DND-41 (cell line): ENCODE measurements at regions not wholly inside any gene's neighbourhood (a gene's known extent, or its start where the extent isn't known, plus 50 kb on each side); places are given as distances from the start of the nearest gene placed in this dataset.

Source experiments
- ATAC-seq: fragments of 200-7000 bp; cut with Tn5 transposase; 3 replicates; pipeline ENCODE4 v1.9.1; 2021; ENCODE audit warnings: low read depth; ENCODE audit not compliant: insufficient read depth
- DNase-seq: peaks from one replicate; pipeline ENCODE4 v3.0.0-alpha.2; 2020
- H2AFZ ChIP-seq: 2 replicates; pipeline ENCODE4 v1.6.0; 2012; ENCODE audit warnings: low read depth, low read length
- H3K27ac ChIP-seq: 2 replicates; pipeline ENCODE4 v1.5.1; 2012; ENCODE audit warnings: low read length, inconsistent platforms
- H3K27me3 ChIP-seq: fragments of 200-600 bp; sonication (generic); 2 replicates; pipeline ENCODE4 v1.6.0; 2012; ENCODE audit warnings: low read length, mild to moderate bottlenecking, inconsistent platforms; ENCODE audit not compliant: insufficient read depth, poor library complexity
- H3K36me3 ChIP-seq: 2 replicates; pipeline ENCODE4 v1.5.1; 2012; ENCODE audit warnings: low read length, inconsistent platforms; ENCODE audit not compliant: insufficient read depth
- H3K4me1 ChIP-seq: 2 replicates; pipeline ENCODE4 v1.5.1; 2012; ENCODE audit warnings: mild to moderate bottlenecking, low read length; ENCODE audit not compliant: insufficient read depth
- H3K4me2 ChIP-seq: 2 replicates; pipeline ENCODE4 v1.6.0; 2012; ENCODE audit warnings: mild to moderate bottlenecking, moderate library complexity, low read length, inconsistent platforms; ENCODE audit not compliant: insufficient read depth
- H3K4me3 ChIP-seq, 2 experiments: fragments of 200-600 bp in 1 of 2; shearing (Covaris generic) in 1 of 2; 2 replicates each; pipeline ENCODE4 v1.5.1; 2012 to 2016; ENCODE audit warnings: inconsistent platforms in 2 of 2, low read length in 2 of 2, mild to moderate bottlenecking in 2 of 2, low read depth in 1 of 2, moderate library complexity in 1 of 2
- H3K79me2 ChIP-seq: 2 replicates; pipeline ENCODE4 v1.6.0; 2012; ENCODE audit warnings: low read length, inconsistent platforms; ENCODE audit not compliant: insufficient read depth
- H3K9ac ChIP-seq: 2 replicates; pipeline ENCODE4 v1.6.0; 2012; ENCODE audit warnings: low read depth, mild to moderate bottlenecking, inconsistent platforms, low read length, moderate library complexity
- H3K9me3 ChIP-seq: 2 replicates; pipeline ENCODE4 v1.5.1; 2012; ENCODE audit warnings: low read length, moderate library complexity, mild to moderate bottlenecking, inconsistent platforms; ENCODE audit not compliant: insufficient read depth, severe bottlenecking
- H4K20me1 ChIP-seq: 2 replicates; pipeline ENCODE4 v1.6.0; 2012; ENCODE audit warnings: low read length; ENCODE audit not compliant: insufficient read depth
- EZH2 ChIP-seq: IDR thresholded peaks from 3 replicates; pipeline ENCODE4 v1.6.1; 2012; ENCODE audit warnings: borderline replicate concordance, low read depth, mild to moderate bottlenecking, moderate library complexity, low read length, inconsistent platforms; ENCODE audit not compliant: severe bottlenecking
- TF ChIP-seq, protein P1 (sequence below): IDR thresholded peaks from 2 replicates; pipeline ENCODE4 v1.5.1; 2012; ENCODE audit warnings: borderline replicate concordance, low read length, moderate library complexity, mild to moderate bottlenecking; ENCODE audit not compliant: poor library complexity, severe bottlenecking; ENCODE audit errors: extremely low read depth

DNA sequence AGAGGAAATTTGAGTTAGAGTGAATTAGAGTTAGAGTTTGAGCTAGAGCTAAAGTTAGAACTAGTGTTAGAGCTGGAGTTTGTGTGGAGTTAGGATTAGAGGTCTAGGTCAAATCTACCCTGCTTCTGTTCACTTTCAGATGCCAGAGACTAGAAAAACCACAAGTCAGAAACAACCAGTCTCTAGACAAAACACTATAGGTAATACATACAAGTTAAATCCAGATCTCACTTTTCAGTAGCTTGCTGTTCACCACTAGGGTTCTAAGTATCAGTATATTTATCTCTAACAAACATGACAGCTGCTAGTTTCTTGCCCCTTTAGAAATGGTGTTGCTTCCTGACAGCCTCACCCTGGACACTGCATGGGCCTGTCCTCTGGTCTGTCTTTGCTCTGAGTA, 300.7 kb downstream of the ARAP2 start:
- Histone ChIP-seq H2AFZ (no peak overlapping the region), H3K9me3 (no peaks in the 10 kb centered on the region), H3K36me3 (no peaks in the 10 kb centered on the region), H3K4me1 (no peaks in the 10 kb centered on the region), H3K79me2 (no peaks in the 10 kb centered on the region), H3K4me2 (no peak overlapping the region), H3K4me3 (no peak overlapping the region), H3K27ac (no peak overlapping the region), H4K20me1 (no peaks in the 10 kb centered on the region), H3K9ac (no peak overlapping the region), H3K27me3 (no peaks in the 10 kb centered on the region)
- ATAC-seq = no peak
- TF ChIP-seq, protein P1, sequence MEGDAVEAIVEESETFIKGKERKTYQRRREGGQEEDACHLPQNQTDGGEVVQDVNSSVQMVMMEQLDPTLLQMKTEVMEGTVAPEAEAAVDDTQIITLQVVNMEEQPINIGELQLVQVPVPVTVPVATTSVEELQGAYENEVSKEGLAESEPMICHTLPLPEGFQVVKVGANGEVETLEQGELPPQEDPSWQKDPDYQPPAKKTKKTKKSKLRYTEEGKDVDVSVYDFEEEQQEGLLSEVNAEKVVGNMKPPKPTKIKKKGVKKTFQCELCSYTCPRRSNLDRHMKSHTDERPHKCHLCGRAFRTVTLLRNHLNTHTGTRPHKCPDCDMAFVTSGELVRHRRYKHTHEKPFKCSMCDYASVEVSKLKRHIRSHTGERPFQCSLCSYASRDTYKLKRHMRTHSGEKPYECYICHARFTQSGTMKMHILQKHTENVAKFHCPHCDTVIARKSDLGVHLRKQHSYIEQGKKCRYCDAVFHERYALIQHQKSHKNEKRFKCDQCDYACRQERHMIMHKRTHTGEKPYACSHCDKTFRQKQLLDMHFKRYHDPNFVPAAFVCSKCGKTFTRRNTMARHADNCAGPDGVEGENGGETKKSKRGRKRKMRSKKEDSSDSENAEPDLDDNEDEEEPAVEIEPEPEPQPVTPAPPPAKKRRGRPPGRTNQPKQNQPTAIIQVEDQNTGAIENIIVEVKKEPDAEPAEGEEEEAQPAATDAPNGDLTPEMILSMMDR = no peak
- no peak for TF ChIP-seq EZH2
- DNase-seq = no peak

DNA sequence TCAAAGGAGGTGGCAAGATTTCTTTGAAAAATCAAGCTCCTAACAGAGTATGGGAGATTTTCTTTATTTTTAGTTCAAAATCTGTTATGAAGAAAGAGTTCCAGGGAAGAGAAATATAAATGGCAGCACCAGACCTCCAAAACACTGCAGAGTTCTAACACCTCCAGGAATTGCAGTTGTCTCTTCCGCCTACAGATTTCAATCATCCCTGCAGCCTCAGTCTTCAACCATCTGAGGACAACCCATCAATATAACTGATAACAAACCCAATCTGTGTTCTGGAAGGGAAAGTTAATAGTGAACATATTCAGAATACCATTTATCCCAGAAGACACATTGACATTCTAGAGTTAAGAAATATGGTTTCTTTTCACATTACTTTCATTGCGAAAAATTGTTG, 296.1 kb downstream of the ARAP2 start:
- Histone ChIP-seq H3K4me1 (no peaks in the 10 kb centered on the region), H3K9me3 (peaks cover 3% of the 10 kb centered on the region), H3K36me3 (no peaks in the 10 kb centered on the region), H2AFZ (no peak overlapping the region), H3K79me2 (no peaks in the 10 kb centered on the region), H3K4me3 (no peak overlapping the region), H3K4me2 (no peak overlapping the region), H3K27me3 (no peaks in the 10 kb centered on the region), H3K27ac (no peak overlapping the region), H4K20me1 (no peaks in the 10 kb centered on the region), H3K9ac (no peak overlapping the region)
- ATAC-seq = no peak
- TF ChIP-seq, protein P1 = no peak
- no peak for TF ChIP-seq EZH2
- no peak for DNase-seq

DNA sequence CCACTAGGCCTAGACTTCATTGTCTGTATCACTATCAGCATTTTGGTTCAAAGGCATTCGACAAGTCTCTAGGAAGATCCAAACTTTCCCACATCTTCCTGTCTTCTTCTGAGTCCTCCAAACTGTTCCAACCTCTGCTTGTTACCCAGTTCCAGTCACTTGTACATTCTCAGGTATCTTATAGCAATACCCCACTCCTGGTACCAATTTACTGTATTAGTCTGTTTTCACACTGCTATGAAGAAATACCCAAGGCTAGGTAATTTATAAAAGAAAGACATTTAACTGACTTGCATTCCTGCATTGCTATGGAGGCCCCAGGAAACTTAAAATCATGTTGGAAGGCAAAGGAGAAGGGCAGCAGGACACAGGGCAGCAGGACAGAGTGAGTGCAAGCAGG, 293.9 kb downstream of the ARAP2 start:
- no peak overlapping the region for H3K4me2 ChIP-seq

More for the DNA sequence above, 293.9 kb downstream of the ARAP2 start:
- H3K79me2 ChIP-seq = no peaks in the 10 kb centered on the region
- TF ChIP-seq EZH2 = no peak
- TF ChIP-seq, protein P1 = no peak
- no peak overlapping the region for H2AFZ ChIP-seq
- H3K4me3 ChIP-seq = no peak overlapping the region
- DNase-seq (no peak), ATAC-seq (no peak)
- no peak overlapping the region for H3K9ac ChIP-seq
- H3K36me3 ChIP-seq = no peaks in the 10 kb centered on the region
- H3K27me3 ChIP-seq = no peaks in the 10 kb centered on the region
- H3K4me1 ChIP-seq = no peaks in the 10 kb centered on the region
- no peak overlapping the region for H3K27ac ChIP-seq
- peaks cover 3% of the 10 kb centered on the region for H3K9me3 ChIP-seq
- H4K20me1 ChIP-seq = no peaks in the 10 kb centered on the region
